Uterus (tissue), 3 donors: ENCODE measurements at regions not wholly inside any gene's neighbourhood (a gene's known extent, or its start where the extent isn't known, plus 50 kb on each side); places are given as distances from the start of the nearest gene placed in this dataset.

Source experiments
- DNase-seq, 2 donors: peaks; one replicate each; pipeline ENCODE4 v3.0.0-alpha.2; 2019 to 2020
- H3K27ac ChIP-seq, 2 donors: fragments of 200-600 bp; sonication (generic); 1 replicate in 1 of 2; 2 replicates in 1 of 2; pipeline ENCODE4 v1.5.1; 2016 to 2018
- H3K27me3 ChIP-seq, 2 donors: fragments of 200-600 bp; sonication (generic); one replicate each; pipeline ENCODE4 v1.5.1; 2018 to 2019; ENCODE audit warnings: control low read depth in 1 of 2
- H3K36me3 ChIP-seq, 2 donors: fragments of 200-600 bp; sonication (generic); one replicate each; pipeline ENCODE4 v1.5.1; 2019; ENCODE audit warnings: control low read depth in 1 of 2
- H3K4me1 ChIP-seq, 2 donors: fragments of 200-600 bp; sonication (generic); one replicate each; pipeline ENCODE4 v1.5.1; 2018 to 2019; ENCODE audit warnings: control low read depth in 1 of 2
- H3K4me3 ChIP-seq, 2 donors: fragments of 200-600 bp; sonication (generic); 1 replicate in 1 of 2; 2 replicates in 1 of 2; pipeline ENCODE4 v1.5.1; 2018 to 2019; ENCODE audit warnings: mild to moderate bottlenecking in 1 of 2
- H3K9me3 ChIP-seq, 2 donors: fragments of 200-600 bp; sonication (generic); one replicate each; pipeline ENCODE4 v1.5.1; 2019; ENCODE audit warnings: control low read depth in 1 of 2
- POLR2A ChIP-seq, 2 donors: fragments of 450-650 bp; IDR thresholded peaks; one replicate each; pipeline ENCODE4 v1.6.1; 2016; ENCODE audit warnings: antibody characterized with exemption in 2 of 2, mild to moderate bottlenecking in 1 of 2, moderate library complexity in 1 of 2
- intact Hi-C: fragments of 100-400 bp; cut with DNase I; formaldehyde crosslinking; loops from one replicate; pipeline ENCODE4 v1.15.1; 2023; ENCODE audit warnings: low total_unique reads
- TF ChIP-seq, protein P1 (sequence below), 4 experiments: fragments of 200-600 bp in 2 of 4; fragments of 450-650 bp in 2 of 4; sonication (generic) in 2 of 4; IDR thresholded peaks; one replicate each; pipeline ENCODE4 v1.5.1; 2016 to 2019; ENCODE audit warnings: antibody characterized with exemption in 4 of 4, mild to moderate bottlenecking in 2 of 4, moderate library complexity in 1 of 4
- donor health status: DM: yes; HTN: yes; CAD: no.

DNA sequence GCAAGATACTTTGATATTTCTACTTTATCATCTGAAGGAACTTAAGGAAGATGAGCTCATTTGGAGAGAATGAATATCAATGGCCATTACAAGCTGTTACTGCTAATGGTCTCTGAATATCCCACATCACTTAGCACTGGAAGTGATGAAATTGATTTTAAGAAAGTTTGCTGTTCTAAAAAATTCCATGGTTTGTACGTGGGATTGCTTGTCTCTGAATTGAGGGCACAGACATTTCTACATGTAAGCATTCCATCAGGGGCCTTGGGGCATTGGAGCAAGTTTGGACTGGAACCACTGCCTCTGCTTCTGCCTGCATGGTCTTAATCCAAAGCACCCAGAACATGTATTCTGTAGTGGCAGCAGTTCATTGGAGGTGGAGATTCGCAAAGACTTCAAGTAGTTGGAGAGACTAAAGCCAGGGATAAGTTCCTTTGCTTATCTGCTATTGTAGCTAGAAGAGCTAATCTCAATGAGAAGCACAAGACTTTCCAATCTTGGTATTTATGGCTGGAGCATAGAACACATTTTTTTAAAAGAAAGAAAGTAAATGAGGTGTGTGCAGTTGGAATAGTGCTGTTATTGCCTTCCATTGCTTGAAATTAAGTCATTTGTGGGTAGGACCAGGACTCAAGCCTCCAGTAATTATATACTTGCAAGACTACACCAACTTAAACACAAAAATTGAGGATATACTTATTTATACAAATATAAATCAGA, 424.2 kb downstream of the SPATA31D1 start:
- H3K27ac ChIP-seq: no peak overlapping the region
- no peaks in the 10 kb centered on the region for H3K4me1 ChIP-seq
- TF ChIP-seq, protein P1, sequence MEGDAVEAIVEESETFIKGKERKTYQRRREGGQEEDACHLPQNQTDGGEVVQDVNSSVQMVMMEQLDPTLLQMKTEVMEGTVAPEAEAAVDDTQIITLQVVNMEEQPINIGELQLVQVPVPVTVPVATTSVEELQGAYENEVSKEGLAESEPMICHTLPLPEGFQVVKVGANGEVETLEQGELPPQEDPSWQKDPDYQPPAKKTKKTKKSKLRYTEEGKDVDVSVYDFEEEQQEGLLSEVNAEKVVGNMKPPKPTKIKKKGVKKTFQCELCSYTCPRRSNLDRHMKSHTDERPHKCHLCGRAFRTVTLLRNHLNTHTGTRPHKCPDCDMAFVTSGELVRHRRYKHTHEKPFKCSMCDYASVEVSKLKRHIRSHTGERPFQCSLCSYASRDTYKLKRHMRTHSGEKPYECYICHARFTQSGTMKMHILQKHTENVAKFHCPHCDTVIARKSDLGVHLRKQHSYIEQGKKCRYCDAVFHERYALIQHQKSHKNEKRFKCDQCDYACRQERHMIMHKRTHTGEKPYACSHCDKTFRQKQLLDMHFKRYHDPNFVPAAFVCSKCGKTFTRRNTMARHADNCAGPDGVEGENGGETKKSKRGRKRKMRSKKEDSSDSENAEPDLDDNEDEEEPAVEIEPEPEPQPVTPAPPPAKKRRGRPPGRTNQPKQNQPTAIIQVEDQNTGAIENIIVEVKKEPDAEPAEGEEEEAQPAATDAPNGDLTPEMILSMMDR (IDR thresholded peaks at IDR 0.05): no peak
- no peak for TF ChIP-seq POLR2A (IDR thresholded peaks at IDR 0.05)
- no peaks in the 10 kb centered on the region for H3K36me3 ChIP-seq
- no peak overlapping the region for H3K4me3 ChIP-seq
- no peak for DNase-seq
- H3K9me3 ChIP-seq: no peaks in the 10 kb centered on the region
- H3K27me3 ChIP-seq: no peaks in the 10 kb centered on the region
- intact Hi-C loops: no loop called here

- no peak overlapping the region for H3K27ac ChIP-seq
- no peaks in the 10 kb centered on the region for H3K27me3 ChIP-seq
- TF ChIP-seq, protein P1 (IDR thresholded peaks at IDR 0.05): no peak
- no peak for TF ChIP-seq POLR2A (IDR thresholded peaks at IDR 0.05)
- H3K36me3 ChIP-seq: no peaks in the 10 kb centered on the region
- intact Hi-C loops: no loop called here
- no peak for DNase-seq
- no peaks in the 10 kb centered on the region for H3K4me1 ChIP-seq
- no peak overlapping the region for H3K4me3 ChIP-seq
- H3K9me3 ChIP-seq: no peaks in the 10 kb centered on the region
Measured at GRCh38 chr9:82417501-82417900, 428.9 kb downstream of the SPATA31D1 start.

- TF ChIP-seq POLR2A (IDR thresholded peaks at IDR 0.05): no peak
- TF ChIP-seq, protein P1 (IDR thresholded peaks at IDR 0.05): no peak
- H3K27ac ChIP-seq: no peak overlapping the region
- no peaks in the 10 kb centered on the region for H3K36me3 ChIP-seq
Measured at GRCh38 chr9:82418334-82418733, 429.8 kb downstream of the SPATA31D1 start.

GRCh38 chr9:82419696-82420486, 431.3 kb downstream of the SPATA31D1 start:
- Histone ChIP-seq H3K36me3 (no peaks in the 10 kb centered on the region), H3K27me3 (no peaks in the 10 kb centered on the region), H3K4me3 (no peak overlapping the region), H3K9me3 (no peaks in the 10 kb centered on the region), H3K27ac (no peak overlapping the region), H3K4me1 (no peaks in the 10 kb centered on the region)
- intact Hi-C loops: no loop called here
- TF ChIP-seq POLR2A (IDR thresholded peaks at IDR 0.05): no peak
- TF ChIP-seq, protein P1 (IDR thresholded peaks at IDR 0.05): no peak
- DNase-seq: no peak

More at GRCh38 chr9:82418334-82418733, 429.8 kb downstream of the SPATA31D1 start:
- H3K4me1 ChIP-seq: no peaks in the 10 kb centered on the region
- intact Hi-C loops: no loop called here
- H3K4me3 ChIP-seq: no peak overlapping the region
- H3K27me3 ChIP-seq: no peaks in the 10 kb centered on the region
- no peaks in the 10 kb centered on the region for H3K9me3 ChIP-seq
- no peak for DNase-seq

GRCh38 chr9:82421498-82421897, 432.9 kb downstream of the SPATA31D1 start:
- H3K9me3 ChIP-seq: no peaks in the 10 kb centered on the region
- no peak overlapping the region for H3K4me3 ChIP-seq
- no peaks in the 10 kb centered on the region for H3K27me3 ChIP-seq
- TF ChIP-seq POLR2A (IDR thresholded peaks at IDR 0.05): no peak
- TF ChIP-seq, protein P1 (IDR thresholded peaks at IDR 0.05): no peak
- H3K36me3 ChIP-seq: no peaks in the 10 kb centered on the region
- DNase-seq: no peak
- intact Hi-C loops: no loop called here
- no peak overlapping the region for H3K27ac ChIP-seq
- no peaks in the 10 kb centered on the region for H3K4me1 ChIP-seq
